Smooth muscle cell (in vitro differentiated cells): ENCODE measurements at regions not wholly inside any gene's neighbourhood (a gene's known extent, or its start where the extent isn't known, plus 50 kb on each side); places are given as distances from the start of the nearest gene placed in this dataset.

Source experiments
- DNase-seq: peaks from one replicate; lab custom pipeline; 2025; ENCODE audit not compliant: unreplicated experiment; lab: John Stamatoyannopoulos, UW
- H2AFZ ChIP-seq: fragments of 200-600 bp; sonication (generic); 2 replicates; pipeline ENCODE4 v1.6.0; 2016; ENCODE audit warnings: antibody characterized with exemption, low read depth, mild to moderate bottlenecking
- H3F3A ChIP-seq: fragments of 200-600 bp; sonication (generic); 2 replicates; pipeline ENCODE4 v1.6.0; 2017; ENCODE audit warnings: antibody characterized with exemption, low read depth
- H3K27ac ChIP-seq: fragments of 200-600 bp; sonication (generic); 2 replicates; pipeline ENCODE4 v1.5.1; 2016; ENCODE audit warnings: low read depth, mild to moderate bottlenecking
- H3K27me3 ChIP-seq: fragments of 200-600 bp; sonication (generic); 2 replicates; pipeline ENCODE4 v1.6.1; 2016; ENCODE audit warnings: low read depth, mild to moderate bottlenecking
- H3K36me3 ChIP-seq: fragments of 200-600 bp; sonication (generic); 2 replicates; pipeline ENCODE4 v1.5.1; 2016; ENCODE audit warnings: low read depth
- H3K4me1 ChIP-seq: fragments of 200-600 bp; sonication (generic); 2 replicates; pipeline ENCODE4 v1.5.1; 2016; ENCODE audit warnings: low read depth
- H3K4me2 ChIP-seq: fragments of 200-600 bp; sonication (generic); 2 replicates; pipeline ENCODE4 v1.6.0; 2016; ENCODE audit warnings: mild to moderate bottlenecking
- H3K4me3 ChIP-seq: fragments of 200-600 bp; sonication (generic); 2 replicates; pipeline ENCODE4 v1.5.1; 2016; ENCODE audit warnings: mild to moderate bottlenecking
- H3K79me2 ChIP-seq: fragments of 200-600 bp; sonication (generic); 2 replicates; pipeline ENCODE4 v1.6.0; 2016; ENCODE audit warnings: low read depth, mild to moderate bottlenecking
- H3K9ac ChIP-seq: fragments of 200-600 bp; sonication (generic); 2 replicates; pipeline ENCODE4 v1.6.0; 2016; ENCODE audit warnings: low read depth
- H3K9me3 ChIP-seq: fragments of 200-600 bp; sonication (generic); replicated peaks from 2 replicates; pipeline ENCODE4 v1.5.1; 2016; ENCODE audit warnings: low read depth
- H4K20me1 ChIP-seq: fragments of 200-600 bp; sonication (generic); 2 replicates; pipeline ENCODE4 v1.6.0; 2016; ENCODE audit warnings: low read depth
- WGBS: methylation state at CpG from one replicate; pipeline ENCODE4 v1.1.7; 2016; ENCODE audit warnings: low lambda C conversion rate; 5-methylcytosine and 5-hydroxymethylcytosine counted together
- TF ChIP-seq, protein P1 (sequence below): fragments of 200-600 bp; sonication (generic); IDR thresholded peaks from 2 replicates; pipeline ENCODE4 v1.5.1; 2017; ENCODE audit warnings: borderline replicate concordance, mild to moderate bottlenecking, antibody characterized with exemption; ENCODE audit not compliant: insufficient read depth, poor library complexity, severe bottlenecking

- no peaks in the 10 kb centered on the region for H3K4me1 ChIP-seq
- no peak overlapping the region for H3K9ac ChIP-seq
- H3K27me3 ChIP-seq: no peaks in the 10 kb centered on the region
- H3K4me2 ChIP-seq: no peak overlapping the region
- DNase-seq: no peak
- H3K79me2 ChIP-seq: no peaks in the 10 kb centered on the region
- no peaks in the 10 kb centered on the region for H3K9me3 ChIP-seq
- H3F3A ChIP-seq: no peaks in the 10 kb centered on the region
- WGBS: 77% methylated on average over 11 of the region's 11 CpGs
- no peak overlapping the region for H3K27ac ChIP-seq
- H3K36me3 ChIP-seq: no peaks in the 10 kb centered on the region
- H4K20me1 ChIP-seq: no peaks in the 10 kb centered on the region
- H3K4me3 ChIP-seq: no peak overlapping the region
- TF ChIP-seq, protein P1, sequence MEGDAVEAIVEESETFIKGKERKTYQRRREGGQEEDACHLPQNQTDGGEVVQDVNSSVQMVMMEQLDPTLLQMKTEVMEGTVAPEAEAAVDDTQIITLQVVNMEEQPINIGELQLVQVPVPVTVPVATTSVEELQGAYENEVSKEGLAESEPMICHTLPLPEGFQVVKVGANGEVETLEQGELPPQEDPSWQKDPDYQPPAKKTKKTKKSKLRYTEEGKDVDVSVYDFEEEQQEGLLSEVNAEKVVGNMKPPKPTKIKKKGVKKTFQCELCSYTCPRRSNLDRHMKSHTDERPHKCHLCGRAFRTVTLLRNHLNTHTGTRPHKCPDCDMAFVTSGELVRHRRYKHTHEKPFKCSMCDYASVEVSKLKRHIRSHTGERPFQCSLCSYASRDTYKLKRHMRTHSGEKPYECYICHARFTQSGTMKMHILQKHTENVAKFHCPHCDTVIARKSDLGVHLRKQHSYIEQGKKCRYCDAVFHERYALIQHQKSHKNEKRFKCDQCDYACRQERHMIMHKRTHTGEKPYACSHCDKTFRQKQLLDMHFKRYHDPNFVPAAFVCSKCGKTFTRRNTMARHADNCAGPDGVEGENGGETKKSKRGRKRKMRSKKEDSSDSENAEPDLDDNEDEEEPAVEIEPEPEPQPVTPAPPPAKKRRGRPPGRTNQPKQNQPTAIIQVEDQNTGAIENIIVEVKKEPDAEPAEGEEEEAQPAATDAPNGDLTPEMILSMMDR: no peak
- no peak overlapping the region for H2AFZ ChIP-seq
Observed at GRCh38 chr15:69606921-69607500, 154.4 kb downstream of the RPLP1 start.

GRCh38 chr15:69608661-69609060 is 156.0 kb downstream of the RPLP1 start:
- Histone ChIP-seq H3F3A (no peaks in the 10 kb centered on the region), H3K27ac (no peak overlapping the region), H2AFZ (no peak overlapping the region), H3K27me3 (no peaks in the 10 kb centered on the region), H3K79me2 (no peaks in the 10 kb centered on the region), H3K9ac (no peak overlapping the region), H3K9me3 (no peaks in the 10 kb centered on the region), H3K4me2 (no peak overlapping the region), H3K4me1 (no peaks in the 10 kb centered on the region), H3K36me3 (no peaks in the 10 kb centered on the region), H3K4me3 (no peak overlapping the region), H4K20me1 (no peaks in the 10 kb centered on the region)
- TF ChIP-seq, protein P1: no peak
- DNase-seq: no peak
- WGBS: 64% methylated on average over 4 of the region's 4 CpGs

- H3K4me3 ChIP-seq: no peak overlapping the region
- H3K27me3 ChIP-seq: no peaks in the 10 kb centered on the region
- H3F3A ChIP-seq: no peaks in the 10 kb centered on the region
- no peaks in the 10 kb centered on the region for H3K9me3 ChIP-seq
- H3K79me2 ChIP-seq: no peaks in the 10 kb centered on the region
- no peaks in the 10 kb centered on the region for H3K4me1 ChIP-seq
- DNase-seq: no peak
- no peaks in the 10 kb centered on the region for H3K36me3 ChIP-seq
- WGBS: 59% methylated on average over 5 of the region's 5 CpGs
- TF ChIP-seq, protein P1: no peak
- H3K4me2 ChIP-seq: no peak overlapping the region
- no peak overlapping the region for H2AFZ ChIP-seq
- no peak overlapping the region for H3K9ac ChIP-seq
- no peak overlapping the region for H3K27ac ChIP-seq
- no peaks in the 10 kb centered on the region for H4K20me1 ChIP-seq
Observed at GRCh38 chr15:69609176-69609575, 156.6 kb downstream of the RPLP1 start.

DNA sequence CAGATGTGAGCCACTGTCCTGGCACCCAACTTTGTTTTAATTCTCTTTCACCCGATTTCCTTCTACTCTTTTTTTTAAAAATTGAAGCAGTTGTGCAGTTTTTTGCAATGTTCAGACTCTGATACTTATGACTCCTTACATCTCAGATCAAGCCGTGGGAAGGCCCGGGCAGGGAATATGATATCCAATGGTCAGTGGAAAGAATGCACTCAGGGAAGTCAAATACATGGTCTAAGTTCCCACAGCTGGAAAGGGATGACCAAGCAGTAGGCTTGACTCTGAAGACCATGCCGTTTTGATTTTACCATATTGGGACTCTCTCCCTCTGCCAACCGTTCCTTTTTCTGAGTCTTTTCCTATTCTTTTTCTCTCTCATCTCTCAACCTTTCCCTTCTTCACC is 157.2 kb downstream of the RPLP1 start:
- Histone ChIP-seq H3K79me2 (no peaks in the 10 kb centered on the region), H2AFZ (no peak overlapping the region), H3K4me3 (no peak overlapping the region), H3K27ac (no peak overlapping the region), H3K9me3 (no peaks in the 10 kb centered on the region), H3K4me1 (no peaks in the 10 kb centered on the region), H3K4me2 (no peak overlapping the region), H4K20me1 (no peaks in the 10 kb centered on the region), H3F3A (no peaks in the 10 kb centered on the region), H3K36me3 (no peaks in the 10 kb centered on the region), H3K9ac (no peak overlapping the region), H3K27me3 (no peaks in the 10 kb centered on the region)
- WGBS: 95% methylated on average over 5 of the region's 5 CpGs
- TF ChIP-seq, protein P1: no peak
- DNase-seq: no peak
